ENCODE measurements at regions not wholly inside any gene's neighbourhood (a gene's known extent, or its start where the extent isn't known, plus 50 kb on each side); places are given as distances from the start of the nearest gene placed in this dataset.
"Not testable (repeated sequence)": the region's sequence is repeated elsewhere in the genome, so short reads cannot be mapped to it uniquely, and the experiment has no call there.

- Histone ChIP-seq H3K36me3 (ENCODE audit: insufficient read depth, low read length) (no peaks in the 10 kb centered on the region), H3K4me3 (ENCODE audit: low read depth in 1 of 2, low read length in 2 of 2) (no peak overlapping the region), H3K9me3 (ENCODE audit: low read length) (no peaks in the 10 kb centered on the region), H3K27me3 (ENCODE audit: control insufficient read depth in 1 of 2, insufficient read depth in 2 of 2, low read length in 2 of 2) (no peaks in the 10 kb centered on the region), H3K4me1 (ENCODE audit: insufficient read depth, low read length) (peaks cover under 1% of the 10 kb centered on the region), H3K9ac (ENCODE audit: low read length) (no peak overlapping the region), H3K27ac (ENCODE audit: low read depth, low read length) (no peak overlapping the region)
Observed at GRCh38 chr12:75807494-75807893, 224.1 kb downstream of the PHLDA1 start.

- H3K27ac ChIP-seq (ENCODE audit: low read depth, low read length), result no peak overlapping the region
Observed at GRCh38 chr12:75805905-75806304, 225.7 kb downstream of the PHLDA1 start.

GRCh38 chr12:75805320-75805719 is 226.3 kb downstream of the PHLDA1 start:
- Histone ChIP-seq H3K27me3 (ENCODE audit: control insufficient read depth in 1 of 2, insufficient read depth in 2 of 2, low read length in 2 of 2) (no peaks in the 10 kb centered on the region), H3K9me3 (ENCODE audit: low read length) (no peaks in the 10 kb centered on the region), H3K4me3 (ENCODE audit: low read depth in 1 of 2, low read length in 2 of 2) (no peak overlapping the region), H3K4me1 (ENCODE audit: insufficient read depth, low read length) (no peaks in the 10 kb centered on the region), H3K36me3 (ENCODE audit: insufficient read depth, low read length) (no peaks in the 10 kb centered on the region), H3K27ac (ENCODE audit: low read depth, low read length) (no peak overlapping the region), H3K9ac (ENCODE audit: low read length) (no peak overlapping the region)

More at GRCh38 chr12:75805905-75806304, 225.7 kb downstream of the PHLDA1 start:
- no peaks in the 10 kb centered on the region for H3K9me3 ChIP-seq (ENCODE audit: low read length)
- H3K4me3 ChIP-seq (ENCODE audit: low read depth in 1 of 2, low read length in 2 of 2), result no peak overlapping the region
- H3K4me1 ChIP-seq (ENCODE audit: insufficient read depth, low read length), result no peaks in the 10 kb centered on the region
- H3K36me3 ChIP-seq (ENCODE audit: insufficient read depth, low read length), result no peaks in the 10 kb centered on the region
- no peaks in the 10 kb centered on the region for H3K27me3 ChIP-seq (ENCODE audit: control insufficient read depth in 1 of 2, insufficient read depth in 2 of 2, low read length in 2 of 2)
- H3K9ac ChIP-seq (ENCODE audit: low read length), result no peak overlapping the region

- H3K27me3 ChIP-seq (ENCODE audit: control insufficient read depth in 1 of 2, insufficient read depth in 2 of 2, low read length in 2 of 2), result no peaks in the 10 kb centered on the region
- H3K9me3 ChIP-seq (ENCODE audit: low read length), result no peaks in the 10 kb centered on the region
- H3K27ac ChIP-seq (ENCODE audit: low read depth, low read length), result no peak overlapping the region
- H3K4me1 ChIP-seq (ENCODE audit: insufficient read depth, low read length), result no peaks in the 10 kb centered on the region
- no peaks in the 10 kb centered on the region for H3K36me3 ChIP-seq (ENCODE audit: insufficient read depth, low read length)
- no peak overlapping the region for H3K9ac ChIP-seq (ENCODE audit: low read length)
- no peak overlapping the region for H3K4me3 ChIP-seq (ENCODE audit: low read depth in 1 of 2, low read length in 2 of 2)
Observed at GRCh38 chr12:75798136-75798926, 233.2 kb downstream of the PHLDA1 start.

- Histone ChIP-seq H3K4me3 (ENCODE audit: low read depth in 1 of 2, low read length in 2 of 2) (no peak overlapping the region), H3K36me3 (ENCODE audit: insufficient read depth, low read length) (no peaks in the 10 kb centered on the region), H3K9me3 (ENCODE audit: low read length) (no peaks in the 10 kb centered on the region), H3K4me1 (ENCODE audit: insufficient read depth, low read length) (no peaks in the 10 kb centered on the region), H3K27me3 (ENCODE audit: control insufficient read depth in 1 of 2, insufficient read depth in 2 of 2, low read length in 2 of 2) (no peaks in the 10 kb centered on the region), H3K27ac (ENCODE audit: low read depth, low read length) (no peak overlapping the region), H3K9ac (ENCODE audit: low read length) (no peak overlapping the region)
Observed at GRCh38 chr12:75795125-75795524, 236.5 kb downstream of the PHLDA1 start.

- Histone ChIP-seq H3K36me3 (ENCODE audit: insufficient read depth, low read length) (no peaks in the 10 kb centered on the region), H3K27me3 (ENCODE audit: control insufficient read depth in 1 of 2, insufficient read depth in 2 of 2, low read length in 2 of 2) (no peaks in the 10 kb centered on the region), H3K9ac (ENCODE audit: low read length) (no peak overlapping the region), H3K27ac (ENCODE audit: low read depth, low read length) (no peak overlapping the region), H3K4me3 (ENCODE audit: low read depth in 1 of 2, low read length in 2 of 2) (no peak overlapping the region), H3K9me3 (ENCODE audit: low read length) (no peaks in the 10 kb centered on the region), H3K4me1 (ENCODE audit: insufficient read depth, low read length) (no peaks in the 10 kb centered on the region)
Observed at GRCh38 chr12:75792687-75793086, 238.9 kb downstream of the PHLDA1 start.

- no peak overlapping the region for H3K27ac ChIP-seq (ENCODE audit: low read depth, low read length)
- peaks cover under 1% of the 10 kb centered on the region for H3K4me1 ChIP-seq (ENCODE audit: insufficient read depth, low read length)
- no peak overlapping the region for H3K9ac ChIP-seq (ENCODE audit: low read length)
- no peak overlapping the region for H3K4me3 ChIP-seq (ENCODE audit: low read depth in 1 of 2, low read length in 2 of 2)
- no peaks in the 10 kb centered on the region for H3K27me3 ChIP-seq (ENCODE audit: control insufficient read depth in 1 of 2, insufficient read depth in 2 of 2, low read length in 2 of 2)
- H3K9me3 ChIP-seq (ENCODE audit: low read length), result no peaks in the 10 kb centered on the region
- no peaks in the 10 kb centered on the region for H3K36me3 ChIP-seq (ENCODE audit: insufficient read depth, low read length)
Observed at GRCh38 chr12:75790219-75790618, 241.4 kb downstream of the PHLDA1 start.

- not testable (repeated sequence) for H3K27me3 ChIP-seq (ENCODE audit: control insufficient read depth in 1 of 2, insufficient read depth in 2 of 2, low read length in 2 of 2); H3K36me3 ChIP-seq (ENCODE audit: insufficient read depth, low read length); H3K27ac ChIP-seq (ENCODE audit: low read depth, low read length); H3K4me3 ChIP-seq (ENCODE audit: low read depth in 1 of 2, low read length in 2 of 2); H3K9me3 ChIP-seq (ENCODE audit: low read length); H3K9ac ChIP-seq (ENCODE audit: low read length)
- peaks cover 21% of the 10 kb centered on the region for H3K4me1 ChIP-seq (ENCODE audit: insufficient read depth, low read length)
Observed at GRCh38 chr12:75787146-75787545, 244.4 kb downstream of the PHLDA1 start.

GRCh38 chr12:75786070-75786469 is 245.5 kb downstream of the PHLDA1 start:
- no peaks in the 10 kb centered on the region for H3K9me3 ChIP-seq (ENCODE audit: low read length)
- H3K27me3 ChIP-seq (ENCODE audit: control insufficient read depth in 1 of 2, insufficient read depth in 2 of 2, low read length in 2 of 2), result no peaks in the 10 kb centered on the region
- H3K27ac ChIP-seq (ENCODE audit: low read depth, low read length), result no peak overlapping the region
- no peak overlapping the region for H3K9ac ChIP-seq (ENCODE audit: low read length)
- peaks cover 21% of the 10 kb centered on the region for H3K4me1 ChIP-seq (ENCODE audit: insufficient read depth, low read length)
- H3K36me3 ChIP-seq (ENCODE audit: insufficient read depth, low read length), result no peaks in the 10 kb centered on the region
- H3K4me3 ChIP-seq (ENCODE audit: low read depth in 1 of 2, low read length in 2 of 2), result no peak overlapping the region

- Histone ChIP-seq H3K27me3 (ENCODE audit: control insufficient read depth in 1 of 2, insufficient read depth in 2 of 2, low read length in 2 of 2) (no peaks in the 10 kb centered on the region), H3K9ac (ENCODE audit: low read length) (no peak overlapping the region), H3K9me3 (ENCODE audit: low read length) (no peaks in the 10 kb centered on the region), H3K27ac (ENCODE audit: low read depth, low read length) (no peak overlapping the region), H3K4me3 (ENCODE audit: low read depth in 1 of 2, low read length in 2 of 2) (no peak overlapping the region), H3K4me1 (ENCODE audit: insufficient read depth, low read length) (peaks cover 21% of the 10 kb centered on the region), H3K36me3 (ENCODE audit: insufficient read depth, low read length) (no peaks in the 10 kb centered on the region)
Observed at GRCh38 chr12:75784591-75784990, 247.0 kb downstream of the PHLDA1 start.

GRCh38 chr12:75783093-75783877 is 248.3 kb downstream of the PHLDA1 start:
- no peaks in the 10 kb centered on the region for H3K27me3 ChIP-seq (ENCODE audit: control insufficient read depth in 1 of 2, insufficient read depth in 2 of 2, low read length in 2 of 2)

More at GRCh38 chr12:75783093-75783877, 248.3 kb downstream of the PHLDA1 start:
- Histone ChIP-seq H3K4me3 (ENCODE audit: low read depth in 1 of 2, low read length in 2 of 2) (no peak overlapping the region), H3K36me3 (ENCODE audit: insufficient read depth, low read length) (no peaks in the 10 kb centered on the region), H3K9me3 (ENCODE audit: low read length) (no peaks in the 10 kb centered on the region), H3K27ac (ENCODE audit: low read depth, low read length) (no peak overlapping the region), H3K4me1 (ENCODE audit: insufficient read depth, low read length) (peaks cover 21% of the 10 kb centered on the region), H3K9ac (ENCODE audit: low read length) (no peak overlapping the region)
